GM19468 (cell line): ENCODE measurements at regions not wholly inside any gene's neighbourhood (a gene's known extent, or its start where the extent isn't known, plus 50 kb on each side); places are given as distances from the start of the nearest gene placed in this dataset.

Source experiments
- ATAC-seq: cut with Tn5 transposase; IDR thresholded peaks from one replicate; pipeline ENCODE4 v1.9.1; 2021; ENCODE audit warnings: mild to moderate bottlenecking, moderate library complexity, moderate number of reproducible peaks; ENCODE audit not compliant: unreplicated experiment; ENCODE audit errors: extremely low read depth

- ATAC-seq: no peak
These were observed 85.9 kb downstream of the ZNF281 start for GRCh38 chr1:200323856-200324400.

DNA sequence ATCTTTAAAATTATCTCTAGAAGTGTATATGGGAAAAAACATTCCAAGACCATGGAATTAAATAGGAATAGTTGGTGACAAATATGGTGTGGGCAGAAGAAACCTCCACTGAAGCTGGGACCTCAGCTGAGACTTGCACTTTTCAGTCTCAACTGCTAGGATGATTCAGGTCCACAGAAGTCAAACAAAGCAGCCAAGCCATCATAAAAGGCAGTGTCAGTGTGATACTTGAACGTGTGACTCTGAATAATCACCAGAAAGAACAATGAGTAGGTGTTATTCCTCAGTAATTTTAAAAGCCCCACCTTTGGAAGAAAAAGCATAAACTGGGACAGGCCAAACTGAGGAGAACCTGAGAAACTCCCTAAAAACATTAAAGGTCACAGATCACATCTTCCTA lies 90.7 kb downstream of the ZNF281 start:
- no peak for ATAC-seq

GRCh38 chr1:200317236-200317635 lies 92.6 kb downstream of the ZNF281 start:
- ATAC-seq: no peak

GRCh38 chr1:200316148-200316803 lies 93.6 kb downstream of the ZNF281 start:
- ATAC-seq: no peak

GRCh38 chr1:200314085-200314750 lies 95.6 kb downstream of the ZNF281 start:
- no peak for ATAC-seq

- ATAC-seq: no peak
These were observed 98.6 kb downstream of the ZNF281 start for GRCh38 chr1:200311256-200311655.

DNA sequence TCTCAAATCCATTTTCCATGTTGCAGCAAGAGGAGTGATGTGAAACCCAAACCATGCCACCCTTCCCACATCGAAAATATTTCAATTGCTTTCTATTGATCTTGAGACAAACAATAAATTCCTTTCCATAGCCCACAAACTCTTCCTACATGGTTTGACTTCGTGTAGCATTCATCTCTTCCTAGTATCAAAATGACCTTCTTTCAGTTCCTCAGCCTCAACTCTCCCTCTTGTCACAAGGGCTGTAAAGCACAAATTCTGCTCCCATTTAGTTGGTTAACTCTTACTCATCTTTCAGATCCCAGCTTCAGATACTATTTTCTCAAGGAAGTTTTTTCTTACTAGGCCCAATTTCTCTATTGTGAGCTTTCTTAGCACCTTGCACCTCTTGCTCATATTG lies 99.0 kb downstream of the ZNF281 start:
- ATAC-seq: no peak

- no peak for ATAC-seq
These were observed 102.1 kb downstream of the ZNF281 start for GRCh38 chr1:200307755-200308066.

GRCh38 chr1:200306944-200307754 lies 102.7 kb downstream of the ZNF281 start:
- ATAC-seq: no peak

DNA sequence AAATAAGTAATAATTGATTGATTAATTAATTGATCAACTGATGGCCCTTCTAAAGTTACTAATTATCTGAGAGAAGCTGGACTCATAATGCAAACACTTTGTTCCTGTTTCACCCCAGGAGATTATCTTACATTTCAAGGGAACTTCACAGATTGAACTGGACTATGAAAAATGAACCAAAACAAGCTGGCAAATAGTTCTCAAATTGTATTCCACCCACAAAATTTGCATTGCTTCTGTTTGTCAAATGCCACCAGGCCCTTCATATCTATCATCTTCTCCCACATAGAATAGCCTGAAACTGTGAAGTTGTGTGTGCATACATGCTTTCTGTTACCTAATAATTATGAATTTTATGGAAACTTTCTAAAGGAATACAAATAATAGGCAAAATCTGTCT lies 104.0 kb downstream of the ZNF281 start:
- no peak for ATAC-seq

- ATAC-seq: no peak
These were observed 105.7 kb downstream of the ZNF281 start for GRCh38 chr1:200304171-200304570.

DNA sequence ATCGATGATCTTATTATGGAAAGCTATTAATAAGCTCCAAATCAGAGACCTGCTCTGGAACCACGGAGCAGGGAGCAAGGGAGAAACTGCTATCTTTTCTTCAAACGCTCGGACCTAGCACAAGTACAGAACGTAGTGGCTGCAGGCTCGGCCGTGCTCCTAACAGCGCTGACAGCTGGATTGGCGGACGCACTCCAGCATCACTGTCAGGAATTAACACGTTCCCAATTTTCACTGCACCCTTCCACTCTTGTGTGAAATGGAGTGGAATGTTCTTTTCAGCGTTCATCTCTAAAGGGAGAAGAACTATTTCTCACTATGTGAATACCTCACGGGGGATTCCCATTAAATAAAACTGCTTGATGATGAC lies 106.9 kb downstream of the ZNF281 start:
- no peak for ATAC-seq

GRCh38 chr1:200302192-200302920 lies 107.5 kb downstream of the ZNF281 start:
- ATAC-seq: peak; percentile 68

DNA sequence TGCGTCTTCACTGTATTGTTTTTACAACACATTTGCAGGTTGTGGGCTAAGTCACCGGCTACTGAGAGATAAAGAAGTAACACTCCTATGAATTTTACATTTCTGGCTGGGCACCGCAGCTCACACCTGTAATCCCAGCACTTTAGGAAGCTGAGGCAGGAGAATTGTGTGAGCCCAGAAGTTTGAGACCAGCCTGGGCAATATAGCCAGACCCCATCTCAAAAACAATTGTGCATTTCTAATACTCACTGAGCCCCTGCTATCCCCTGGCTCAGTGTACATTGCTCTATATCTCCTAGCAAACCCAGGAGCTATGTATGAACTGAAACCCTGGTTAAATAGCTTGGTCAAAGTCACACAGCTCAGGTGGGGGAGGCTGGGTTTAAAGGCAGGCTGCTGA lies 108.7 kb downstream of the ZNF281 start:
- ATAC-seq: no peak

DNA sequence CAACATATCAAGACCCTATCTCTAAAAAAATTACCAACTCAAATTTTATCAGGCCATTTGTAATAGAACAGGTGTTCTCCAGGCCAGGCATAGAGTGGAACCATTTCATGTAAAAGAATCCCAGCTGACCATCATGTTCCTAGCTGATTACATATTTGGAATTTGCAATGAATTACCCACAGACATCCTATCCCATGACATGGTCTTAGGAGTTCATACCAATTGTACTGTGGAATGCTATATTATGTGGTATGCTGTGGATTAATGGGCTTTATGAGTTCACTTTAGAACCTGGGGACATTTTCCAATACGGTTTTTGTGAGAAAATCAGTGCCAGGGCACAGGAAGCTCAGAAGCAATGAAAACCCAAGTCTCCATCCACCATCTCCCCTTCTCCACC lies 110.3 kb downstream of the ZNF281 start:
- no peak for ATAC-seq

- no peak for ATAC-seq
These were observed 111.6 kb downstream of the ZNF281 start for GRCh38 chr1:200298242-200298641.

DNA sequence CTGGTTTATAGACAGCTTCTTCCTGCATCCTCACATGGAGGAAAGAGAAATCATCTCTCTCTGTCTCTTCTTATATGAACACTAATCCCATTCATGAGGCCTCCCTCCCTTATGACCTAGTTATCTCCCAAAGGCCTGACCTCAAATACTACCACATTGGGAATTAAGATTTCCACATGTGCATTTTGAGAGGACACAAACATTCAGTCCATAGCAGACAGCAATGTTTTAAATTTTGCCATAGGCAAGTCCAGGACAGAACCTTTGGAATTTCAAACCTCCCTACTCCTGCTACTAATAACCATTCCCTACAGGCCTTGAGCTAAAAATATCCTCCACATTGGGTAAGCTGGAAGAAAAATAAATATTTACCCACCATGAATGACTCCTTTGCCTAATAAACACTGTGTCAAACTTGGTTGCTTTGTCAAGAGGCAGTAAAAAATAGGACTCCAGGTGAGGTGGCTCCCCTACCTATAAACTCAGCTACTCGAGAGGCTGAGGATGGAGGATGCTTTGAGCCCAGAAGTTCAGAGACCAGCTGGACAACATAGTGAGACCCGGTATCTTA lies 113.7 kb downstream of the ZNF281 start:
- ATAC-seq: no peak

DNA sequence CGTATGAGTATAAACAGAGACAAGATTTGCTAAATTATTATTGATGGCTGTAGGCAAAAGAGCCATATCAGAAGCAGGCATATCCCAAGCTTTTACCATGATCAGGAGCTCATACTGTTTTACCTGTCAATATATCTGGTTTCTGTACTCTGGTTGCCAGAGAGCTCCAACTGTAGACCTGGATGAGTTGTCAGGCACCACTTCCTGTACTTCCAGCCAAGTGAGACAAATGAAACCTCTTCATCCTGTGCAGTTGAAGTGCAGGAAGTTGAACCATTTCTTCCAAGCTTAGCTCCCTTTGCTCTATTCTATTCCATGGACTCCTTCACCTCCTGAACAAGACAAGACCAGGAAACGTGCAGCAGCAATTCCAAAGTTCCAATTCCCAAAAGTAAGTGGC lies 115.6 kb downstream of the ZNF281 start:
- ATAC-seq: no peak

GRCh38 chr1:200292699-200293098 lies 117.1 kb downstream of the ZNF281 start:
- no peak for ATAC-seq

DNA sequence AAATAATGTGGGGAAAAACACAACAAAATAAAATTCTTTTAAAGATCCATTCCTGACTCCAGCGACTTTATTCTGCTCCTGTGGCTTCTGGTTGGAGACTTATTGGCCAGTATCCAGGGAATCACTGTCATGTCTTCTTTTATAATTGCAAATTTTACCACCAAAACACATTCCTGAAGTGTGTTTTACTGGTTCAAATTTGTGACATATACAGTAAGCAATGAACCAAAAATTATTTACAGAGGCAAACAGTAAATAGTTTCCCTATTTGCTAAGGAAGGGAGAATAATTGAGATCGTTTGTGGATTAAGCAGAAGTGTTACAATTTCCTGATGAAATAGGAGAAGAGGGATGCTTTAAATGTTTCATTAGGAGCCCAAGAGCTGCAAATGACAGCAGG lies 118.7 kb downstream of the ZNF281 start:
- no peak for ATAC-seq
